GM20000 (cell line): ENCODE measurements at regions not wholly inside any gene's neighbourhood (a gene's known extent, or its start where the extent isn't known, plus 50 kb on each side); places are given as distances from the start of the nearest gene placed in this dataset.

Source experiments
- DNase-seq: peaks from one replicate; pipeline ENCODE4 v3.0.0; 2012; ENCODE audit warnings: low spot score
- TF ChIP-seq, protein P1 (sequence below): IDR thresholded peaks from 2 replicates; pipeline ENCODE4 v1.5.1; 2012; ENCODE audit warnings: mild to moderate bottlenecking, control low read depth; ENCODE audit errors: extremely low read depth, missing control alignments

DNA sequence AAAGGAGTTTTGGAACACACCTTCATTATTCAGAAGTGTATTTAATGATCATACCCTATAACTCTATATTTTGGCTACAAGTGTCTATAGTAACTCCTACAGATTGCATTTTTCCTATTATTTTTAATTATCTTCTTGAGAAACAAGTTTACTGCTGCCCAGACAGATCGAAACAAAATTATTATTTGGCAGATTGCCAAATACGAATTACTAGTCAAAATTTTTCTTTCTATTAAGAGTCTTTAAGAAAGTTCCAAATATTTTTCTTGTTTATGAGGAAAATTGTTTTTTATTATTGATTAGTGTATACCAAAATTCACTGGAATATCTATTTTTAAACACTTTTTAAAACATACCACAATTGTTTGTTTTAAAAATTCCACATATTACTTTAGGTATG lies 821.9 kb upstream of the SLC35B3 start:
- TF ChIP-seq, protein P1, sequence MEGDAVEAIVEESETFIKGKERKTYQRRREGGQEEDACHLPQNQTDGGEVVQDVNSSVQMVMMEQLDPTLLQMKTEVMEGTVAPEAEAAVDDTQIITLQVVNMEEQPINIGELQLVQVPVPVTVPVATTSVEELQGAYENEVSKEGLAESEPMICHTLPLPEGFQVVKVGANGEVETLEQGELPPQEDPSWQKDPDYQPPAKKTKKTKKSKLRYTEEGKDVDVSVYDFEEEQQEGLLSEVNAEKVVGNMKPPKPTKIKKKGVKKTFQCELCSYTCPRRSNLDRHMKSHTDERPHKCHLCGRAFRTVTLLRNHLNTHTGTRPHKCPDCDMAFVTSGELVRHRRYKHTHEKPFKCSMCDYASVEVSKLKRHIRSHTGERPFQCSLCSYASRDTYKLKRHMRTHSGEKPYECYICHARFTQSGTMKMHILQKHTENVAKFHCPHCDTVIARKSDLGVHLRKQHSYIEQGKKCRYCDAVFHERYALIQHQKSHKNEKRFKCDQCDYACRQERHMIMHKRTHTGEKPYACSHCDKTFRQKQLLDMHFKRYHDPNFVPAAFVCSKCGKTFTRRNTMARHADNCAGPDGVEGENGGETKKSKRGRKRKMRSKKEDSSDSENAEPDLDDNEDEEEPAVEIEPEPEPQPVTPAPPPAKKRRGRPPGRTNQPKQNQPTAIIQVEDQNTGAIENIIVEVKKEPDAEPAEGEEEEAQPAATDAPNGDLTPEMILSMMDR = no peak
- no peak for DNase-seq

GRCh38 chr6:9254251-9254650 lies 818.9 kb upstream of the SLC35B3 start:
- TF ChIP-seq, protein P1 = no peak
- no peak for DNase-seq

DNA sequence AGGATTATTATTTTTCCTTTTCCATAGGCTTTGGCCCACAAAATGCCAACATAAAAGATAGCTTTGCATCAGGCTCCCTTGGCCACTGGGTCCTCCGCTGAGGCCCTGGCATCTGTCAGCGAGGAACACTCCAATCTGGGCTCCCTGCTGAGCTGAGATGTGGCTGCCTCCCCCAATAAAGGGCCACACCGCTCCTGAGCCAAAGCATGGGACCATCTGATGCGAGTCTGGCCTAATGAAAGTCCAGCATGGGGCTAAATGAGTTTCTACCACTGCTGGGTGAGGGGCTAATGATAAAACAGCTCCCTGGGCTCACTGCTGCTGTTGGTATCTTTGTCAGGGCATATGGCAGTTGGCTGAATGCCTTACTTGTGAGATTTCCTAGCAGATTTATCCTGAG lies 817.5 kb upstream of the SLC35B3 start:
- no peak for DNase-seq
- TF ChIP-seq, protein P1 = no peak

GRCh38 chr6:9250852-9251251 lies 815.5 kb upstream of the SLC35B3 start:
- DNase-seq = peak; percentile 7
- TF ChIP-seq, protein P1 = no peak

DNA sequence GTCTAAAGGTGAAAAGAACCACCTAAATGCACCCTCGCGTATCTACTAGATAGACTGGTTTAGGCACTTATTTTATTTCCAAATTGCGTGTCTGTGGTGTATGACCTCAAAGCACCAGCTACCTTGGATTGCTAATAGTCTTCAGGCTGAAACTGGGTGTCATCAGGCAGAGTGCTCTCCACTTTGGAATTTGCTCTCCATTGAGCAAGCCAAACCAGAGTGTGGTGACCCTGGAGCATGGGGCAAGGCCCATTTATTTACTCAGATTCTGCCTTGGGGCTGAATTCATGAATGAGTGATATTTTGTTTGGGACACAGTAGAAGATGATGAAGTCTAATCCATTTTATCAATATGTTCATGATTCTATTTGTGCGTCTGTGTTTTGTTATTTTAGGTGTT lies 812.8 kb upstream of the SLC35B3 start:
- DNase-seq = no peak
- TF ChIP-seq, protein P1 = no peak

- TF ChIP-seq, protein P1 = no peak
- DNase-seq = no peak
Measured at GRCh38 chr6:9240861-9241260, 805.5 kb upstream of the SLC35B3 start.

DNA sequence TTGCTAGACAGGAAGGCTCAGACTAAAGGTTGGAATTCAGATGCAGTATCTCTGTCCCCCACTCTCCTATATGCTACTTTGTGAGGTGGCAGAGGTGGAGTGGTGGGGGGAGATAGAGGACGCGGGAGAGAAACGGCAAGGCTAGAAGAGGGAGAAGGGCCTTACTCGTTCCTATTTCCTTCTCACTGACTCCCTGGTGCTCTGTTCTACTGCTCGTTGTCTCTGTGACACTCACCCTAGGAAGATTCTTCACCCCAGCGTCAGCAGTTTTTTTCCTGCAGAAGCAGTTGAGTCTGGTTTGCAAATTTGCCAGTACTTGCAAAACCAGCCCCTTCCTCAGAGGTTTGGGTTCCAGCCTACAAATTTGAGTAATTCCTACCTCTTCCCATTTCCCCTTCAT lies 801.1 kb upstream of the SLC35B3 start:
- TF ChIP-seq, protein P1 = no peak

More for the DNA sequence above, 801.1 kb upstream of the SLC35B3 start:
- no peak for DNase-seq
